Esophagus muscularis mucosa (tissue), 4 donors: ENCODE measurements at regions not wholly inside any gene's neighbourhood (a gene's known extent, or its start where the extent isn't known, plus 50 kb on each side); places are given as distances from the start of the nearest gene placed in this dataset.

ENCODE experiments used
- DNase-seq: peaks from one replicate; pipeline ENCODE4 v3.0.0-alpha.2; 2017; ENCODE audit errors: extremely low spot score
- H3K27ac ChIP-seq, 4 donors: fragments of 200-600 bp; sonication (generic); replicated peaks in 1 of 4; 1 replicate in 3 of 4; 2 replicates in 1 of 4; pipeline ENCODE4 v1.5.1; 2016 to 2019; ENCODE audit warnings: mild to moderate bottlenecking in 1 of 4
- H3K27me3 ChIP-seq, 4 donors: fragments of 200-600 bp; sonication (generic); one replicate each; pipeline versions ENCODE4 v1.5.1 to v1.6.0; 2016 to 2019
- H3K36me3 ChIP-seq, 4 donors: fragments of 200-600 bp; sonication (generic); one replicate each; pipeline ENCODE4 v1.5.1; 2016 to 2019
- H3K4me1 ChIP-seq, 4 donors: fragments of 200-600 bp; sonication (generic); one replicate each; pipeline ENCODE4 v1.5.1; 2016 to 2019
- H3K4me3 ChIP-seq, 4 donors: fragments of 200-600 bp; sonication (generic); 1 replicate in 2 of 4; 2 replicates in 2 of 4; pipeline ENCODE4 v1.5.1; 2016 to 2019; ENCODE audit warnings: mild to moderate bottlenecking in 4 of 4, moderate library complexity in 1 of 4
- H3K9me3 ChIP-seq, 4 donors: fragments of 200-600 bp; sonication (generic); 1 replicate in 3 of 4; 2 replicates in 1 of 4; pipeline ENCODE4 v1.5.1; 2016 to 2019
- EP300 ChIP-seq: sonication (generic); formaldehyde crosslinking; IDR thresholded peaks from one replicate; pipeline ENCODE4 v1.6.1; 2017; ENCODE audit warnings: antibody characterized with exemption
- POLR2A ChIP-seq: fragments of 450-650 bp; IDR thresholded peaks from one replicate; pipeline ENCODE4 v1.6.1; 2017; ENCODE audit warnings: antibody characterized with exemption, moderate library complexity, mild to moderate bottlenecking, low read depth
- POLR2AphosphoS5 ChIP-seq, 2 donors: sonication (generic); formaldehyde crosslinking; IDR thresholded peaks; one replicate each; pipeline ENCODE4 v1.6.1; 2017; ENCODE audit warnings: antibody characterized with exemption in 2 of 2
- WGBS: methylation state at CpG from one replicate; pipeline ENCODE4 v1.1.5; 2018; 5-methylcytosine and 5-hydroxymethylcytosine counted together
- intact Hi-C: fragments of 100-400 bp; cut with DNase I; formaldehyde crosslinking; loops from one replicate; pipeline ENCODE4 v1.15.1; 2023
- TF ChIP-seq, protein P1 (sequence below), 3 experiments: fragments of 200-600 bp in 2 of 3; fragments of 450-650 bp in 1 of 3; sonication (generic) in 2 of 3; IDR thresholded peaks; one replicate each; pipeline ENCODE4 v1.5.1; 2017 to 2019; ENCODE audit warnings: antibody characterized with exemption in 3 of 3, mild to moderate bottlenecking in 2 of 3, moderate library complexity in 1 of 3

GRCh38 chr2:163081754-163082153 lies 243.2 kb upstream of the KCNH7 start:
- H3K4me3 ChIP-seq: no peak overlapping the region
- no peaks in the 10 kb centered on the region for H3K4me1 ChIP-seq
- intact Hi-C loops: no loop called here
- no peak overlapping the region for H3K27ac ChIP-seq
- H3K9me3 ChIP-seq: no peaks in the 10 kb centered on the region
- no peak for DNase-seq
- H3K27me3 ChIP-seq: no peaks in the 10 kb centered on the region
- no peaks in the 10 kb centered on the region for H3K36me3 ChIP-seq
- TF ChIP-seq POLR2AphosphoS5 (IDR thresholded peaks at IDR 0.05): no peak
- no peak for TF ChIP-seq POLR2A
- TF ChIP-seq, protein P1, sequence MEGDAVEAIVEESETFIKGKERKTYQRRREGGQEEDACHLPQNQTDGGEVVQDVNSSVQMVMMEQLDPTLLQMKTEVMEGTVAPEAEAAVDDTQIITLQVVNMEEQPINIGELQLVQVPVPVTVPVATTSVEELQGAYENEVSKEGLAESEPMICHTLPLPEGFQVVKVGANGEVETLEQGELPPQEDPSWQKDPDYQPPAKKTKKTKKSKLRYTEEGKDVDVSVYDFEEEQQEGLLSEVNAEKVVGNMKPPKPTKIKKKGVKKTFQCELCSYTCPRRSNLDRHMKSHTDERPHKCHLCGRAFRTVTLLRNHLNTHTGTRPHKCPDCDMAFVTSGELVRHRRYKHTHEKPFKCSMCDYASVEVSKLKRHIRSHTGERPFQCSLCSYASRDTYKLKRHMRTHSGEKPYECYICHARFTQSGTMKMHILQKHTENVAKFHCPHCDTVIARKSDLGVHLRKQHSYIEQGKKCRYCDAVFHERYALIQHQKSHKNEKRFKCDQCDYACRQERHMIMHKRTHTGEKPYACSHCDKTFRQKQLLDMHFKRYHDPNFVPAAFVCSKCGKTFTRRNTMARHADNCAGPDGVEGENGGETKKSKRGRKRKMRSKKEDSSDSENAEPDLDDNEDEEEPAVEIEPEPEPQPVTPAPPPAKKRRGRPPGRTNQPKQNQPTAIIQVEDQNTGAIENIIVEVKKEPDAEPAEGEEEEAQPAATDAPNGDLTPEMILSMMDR (IDR thresholded peaks at IDR 0.05): no peak
- no peak for TF ChIP-seq EP300

- intact Hi-C loops: no loop called here
- TF ChIP-seq, protein P1 (IDR thresholded peaks at IDR 0.05): no peak
- TF ChIP-seq POLR2AphosphoS5 (IDR thresholded peaks at IDR 0.05): no peak
- TF ChIP-seq EP300: no peak
- no peak for TF ChIP-seq POLR2A
- no peak overlapping the region for H3K27ac ChIP-seq
- no peaks in the 10 kb centered on the region for H3K4me1 ChIP-seq
- no peak for DNase-seq
- 26% methylated on average over 1 of the region's 1 CpG for WGBS
- H3K36me3 ChIP-seq: no peaks in the 10 kb centered on the region
- no peaks in the 10 kb centered on the region for H3K27me3 ChIP-seq
- H3K4me3 ChIP-seq: no peak overlapping the region
- H3K9me3 ChIP-seq: no peaks in the 10 kb centered on the region
These were observed 238.7 kb upstream of the KCNH7 start for GRCh38 chr2:163077241-163077640.

DNA sequence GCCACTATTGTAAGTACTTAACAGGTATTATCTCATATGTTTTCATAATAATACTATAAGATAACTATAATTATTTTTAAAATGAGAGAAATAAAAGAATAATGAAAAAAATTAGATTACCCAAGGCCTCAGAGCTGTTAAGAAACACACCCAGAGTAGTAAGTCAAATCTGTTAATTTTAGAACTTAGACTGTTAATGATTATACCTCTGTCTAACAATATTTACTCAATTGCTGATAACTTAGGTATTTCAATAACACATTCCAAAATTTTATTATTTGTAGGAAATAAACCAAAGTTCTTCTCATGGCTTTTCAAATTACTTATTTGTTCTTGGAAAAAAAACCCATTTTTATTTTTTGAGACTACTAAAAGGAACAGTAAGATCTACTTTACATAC lies 227.5 kb upstream of the KCNH7 start:
- Histone ChIP-seq H3K4me1 (no peaks in the 10 kb centered on the region), H3K9me3 (no peaks in the 10 kb centered on the region), H3K4me3 (no peak overlapping the region), H3K27me3 (no peaks in the 10 kb centered on the region), H3K36me3 (no peaks in the 10 kb centered on the region), H3K27ac (no peak overlapping the region)
- DNase-seq: no peak
- TF ChIP-seq POLR2A: no peak
- no peak for TF ChIP-seq POLR2AphosphoS5 (IDR thresholded peaks at IDR 0.05)
- no peak for TF ChIP-seq EP300
- TF ChIP-seq, protein P1 (IDR thresholded peaks at IDR 0.05): no peak
- intact Hi-C loops: no loop called here

DNA sequence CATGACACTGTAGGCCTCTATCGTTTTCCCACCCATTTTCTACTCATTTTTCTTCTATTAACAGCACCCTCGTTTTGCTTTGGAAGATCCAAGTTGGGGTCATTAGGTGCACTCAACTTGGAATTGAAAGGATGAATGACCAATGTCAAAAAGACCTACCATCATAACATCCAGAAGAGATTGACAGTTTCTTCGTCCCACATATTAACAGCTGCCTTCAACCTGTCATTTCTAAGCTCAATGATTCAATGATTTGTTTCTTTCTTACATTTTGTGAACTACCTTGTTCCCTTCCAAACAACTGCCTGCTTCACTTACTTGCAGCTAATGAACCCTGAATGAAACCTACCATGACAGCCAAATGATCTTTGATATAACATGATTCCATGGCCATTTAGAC lies 224.0 kb upstream of the KCNH7 start:
- Histone ChIP-seq H3K36me3 (no peaks in the 10 kb centered on the region), H3K4me3 (no peak overlapping the region), H3K27ac (no peak overlapping the region), H3K27me3 (no peaks in the 10 kb centered on the region), H3K4me1 (no peaks in the 10 kb centered on the region), H3K9me3 (no peaks in the 10 kb centered on the region)
- intact Hi-C loops: no loop called here
- no peak for TF ChIP-seq EP300
- no peak for TF ChIP-seq POLR2AphosphoS5 (IDR thresholded peaks at IDR 0.05)
- TF ChIP-seq POLR2A: no peak
- TF ChIP-seq, protein P1 (IDR thresholded peaks at IDR 0.05): no peak
- 70% methylated on average over 3 of the region's 3 CpGs for WGBS
- no peak for DNase-seq

DNA sequence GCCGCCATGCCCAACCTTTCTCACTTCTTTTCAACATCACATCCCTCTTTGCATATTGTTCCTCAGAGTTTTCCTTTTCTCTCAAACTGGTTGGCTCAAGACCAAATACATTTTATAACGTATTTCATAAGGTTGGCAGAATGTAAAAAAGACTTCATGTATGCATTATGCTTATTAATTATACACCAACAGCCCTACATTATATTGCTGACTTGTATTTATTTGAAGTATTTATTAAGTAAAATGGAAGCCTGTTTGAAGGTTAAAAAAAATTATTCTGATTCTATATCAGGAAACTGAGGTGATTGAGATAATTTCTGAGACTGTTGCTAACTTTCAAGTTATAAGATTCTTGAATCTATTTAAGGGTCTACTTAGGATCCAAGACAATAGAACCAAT lies 208.0 kb upstream of the KCNH7 start:
- Histone ChIP-seq H3K4me1 (no peaks in the 10 kb centered on the region), H3K27me3 (no peaks in the 10 kb centered on the region), H3K4me3 (no peak overlapping the region), H3K36me3 (no peaks in the 10 kb centered on the region), H3K9me3 (no peaks in the 10 kb centered on the region), H3K27ac (no peak overlapping the region)
- intact Hi-C loops: no loop called here
- TF ChIP-seq, protein P1 (IDR thresholded peaks at IDR 0.05): no peak
- TF ChIP-seq POLR2A: no peak
- no peak for TF ChIP-seq EP300
- TF ChIP-seq POLR2AphosphoS5 (IDR thresholded peaks at IDR 0.05): no peak
- 76% methylated on average over 2 of the region's 2 CpGs for WGBS
- no peak for DNase-seq
